ENCODE measurements at regions not wholly inside any gene's neighbourhood (a gene's known extent, or its start where the extent isn't known, plus 50 kb on each side); places are given as distances from the start of the nearest gene placed in this dataset.

- H3K9ac ChIP-seq (replicated peaks in 1 of 4; ENCODE audit: extremely low read depth in 1 of 4, low read depth in 3 of 4, low read length in 3 of 4): no peak overlapping the region
- no peaks in the 10 kb centered on the region for H3K27me3 ChIP-seq (replicated peaks in 1 of 4; ENCODE audit: control insufficient read depth in 3 of 4, extremely low read depth in 1 of 4, insufficient read depth in 3 of 4, low read length in 3 of 4)
- no peak overlapping the region for H2BK20ac ChIP-seq (ENCODE audit: low read length)
- no peak overlapping the region for H2BK120ac ChIP-seq (replicated peaks; ENCODE audit: low read depth, low read length)
- no peak overlapping the region for H4K8ac ChIP-seq (ENCODE audit: extremely low read depth, insufficient read depth, low read length)
- H2AFZ ChIP-seq (ENCODE audit: low read length): no peak overlapping the region
- POLR2A ChIA-PET (ENCODE audit: partially characterized antibody): no interaction called here
- no peak for FAIRE-seq
- TF ChIP-seq ATF2 (IDR thresholded peaks at IDR 0.05; ENCODE audit: low read length) (no peak), MAX (IDR thresholded peaks at IDR 0.05) (no peak), YY1 (IDR thresholded peaks at IDR 0.05; ENCODE audit: low read depth, low read length) (no peak), HDAC2 (IDR thresholded peaks at IDR 0.05; ENCODE audit: borderline replicate concordance in 1 of 2, low read depth in 2 of 2, low read length in 2 of 2) (no peak), POU5F1 (IDR thresholded peaks at IDR 0.05; ENCODE audit: low read depth, low read length) (no peak), GABPA (IDR thresholded peaks at IDR 0.05; ENCODE audit: borderline replicate concordance, insufficient read depth, low read length) (no peak), KDM5A (IDR thresholded peaks at IDR 0.05; ENCODE audit: low read length) (no peak), NRF1 (IDR thresholded peaks at IDR 0.05; ENCODE audit: low read depth, low read length) (no peak), SIRT6 (IDR thresholded peaks at IDR 0.05; ENCODE audit: low read length) (no peak), SIN3A (conservative IDR thresholded peaks at IDR 0.05 in 1 of 2, IDR thresholded peaks at IDR 0.05 in 1 of 2; ENCODE audit: low read depth in 1 of 2, low read length in 2 of 2) (no peak)
- H3K27ac ChIP-seq (ENCODE audit: low read depth, low read length): no peak overlapping the region
- H3K9me3 ChIP-seq (ENCODE audit: insufficient read depth in 2 of 2, low read depth in 1 of 2, low read length in 1 of 2): no peaks in the 10 kb centered on the region
- no peak overlapping the region for H4K91ac ChIP-seq (replicated peaks; ENCODE audit: insufficient read length, low read length)
- DNase-seq (ENCODE audit: low read depth in 1 of 2, low spot score in 2 of 2): no peak
- H2BK15ac ChIP-seq (ENCODE audit: low read length): no peak overlapping the region
- H3K79me1 ChIP-seq (ENCODE audit: low read depth, low read length): no peaks in the 10 kb centered on the region
- H2AK5ac ChIP-seq (ENCODE audit: low read depth, low read length): no peak overlapping the region
- CTCF ChIA-PET (ENCODE audit: partially characterized antibody): no interaction called here
- H3K79me2 ChIP-seq (ENCODE audit: control insufficient read depth in 1 of 2, insufficient read depth in 2 of 2, low read length in 2 of 2): no peaks in the 10 kb centered on the region
- H3K36me3 ChIP-seq (ENCODE audit: control insufficient read depth in 2 of 4, insufficient read depth in 4 of 4, low read length in 3 of 4): no peaks in the 10 kb centered on the region
- no peak overlapping the region for H3K14ac ChIP-seq (ENCODE audit: insufficient read length)
- H2BK12ac ChIP-seq (ENCODE audit: low read depth, low read length): no peak overlapping the region
- no peaks in the 10 kb centered on the region for H3K23me2 ChIP-seq (ENCODE audit: low read depth, low read length)
- no peak overlapping the region for H3K4ac ChIP-seq (replicated peaks; ENCODE audit: insufficient read length, low read depth, low read length)
- H4K5ac ChIP-seq (ENCODE audit: insufficient read length, low read depth, low read length): no peak overlapping the region
- WGBS, 2 experiments (ENCODE audit: extremely low coverage in 1 of 2, insufficient coverage in 1 of 2, insufficient read length in 1 of 2, insufficient replicate concordance in 2 of 2, low coverage in 1 of 2, low lambda C conversion rate in 2 of 2, missing lambda C conversion rate in 1 of 2): 90% methylated on average over 5 of the region's 8 CpGs; no CpG with 5 or more reads in 1 of the 2 experiments
- H3K4me1 ChIP-seq (replicated peaks in 1 of 4; ENCODE audit: control insufficient read depth in 3 of 4, insufficient read depth in 4 of 4, low read length in 3 of 4): peaks cover 0 to 3% (median 1%) of the 10 kb centered on the region in 4 experiments; a peak in 2 of 7 replicates
- H3K56ac ChIP-seq (replicated peaks; ENCODE audit: insufficient read length, low read depth, low read length): no peak overlapping the region
- no peak overlapping the region for H3K18ac ChIP-seq (ENCODE audit: extremely low read depth, low read length)
- no peak overlapping the region for H3K4me3 ChIP-seq (ENCODE audit: extremely low read depth in 1 of 4, insufficient read depth in 2 of 4, low read depth in 3 of 4, low read length in 4 of 4)
- no peak overlapping the region for H2BK5ac ChIP-seq (ENCODE audit: low read depth, low read length)
- no peaks in the 10 kb centered on the region for H4K20me1 ChIP-seq (replicated peaks in 1 of 2; ENCODE audit: control insufficient read depth in 1 of 2, insufficient read depth in 2 of 2, low read length in 2 of 2)
- no peak overlapping the region for H3K4me2 ChIP-seq (ENCODE audit: insufficient read depth in 1 of 2, low read depth in 2 of 2, low read length in 2 of 2)
- no peak overlapping the region for H3K23ac ChIP-seq (ENCODE audit: insufficient read length)
Observed at GRCh38 chrX:52277666-52278065, 91.2 kb upstream of the XAGE2 start.
